Non-pigmented ciliary epithelial cell (primary cell): ENCODE measurements at regions not wholly inside any gene's neighbourhood (a gene's known extent, or its start where the extent isn't known, plus 50 kb on each side); places are given as distances from the start of the nearest gene placed in this dataset.
"Not testable (repeated sequence)": the region's sequence is repeated elsewhere in the genome, so short reads cannot be mapped to it uniquely, and the experiment has no call there.

ENCODE experiments used
- DNase-seq: peaks from one replicate; pipeline ENCODE4 v3.0.0-alpha.2; 2010; ENCODE audit warnings: low read depth

- no peak for DNase-seq
These were observed 137.3 kb upstream of the TGFBR2 start for GRCh38 chr3:30469133-30469532.

GRCh38 chr3:30470496-30470895 is 135.9 kb upstream of the TGFBR2 start:
- no peak for DNase-seq

- DNase-seq: no peak
These were observed 135.3 kb upstream of the TGFBR2 start for GRCh38 chr3:30471066-30471465.

- DNase-seq: no peak
These were observed 134.5 kb upstream of the TGFBR2 start for GRCh38 chr3:30471796-30472489.

- no peak for DNase-seq
These were observed 132.9 kb upstream of the TGFBR2 start for GRCh38 chr3:30473374-30474051.

- no peak for DNase-seq
These were observed 132.0 kb upstream of the TGFBR2 start for GRCh38 chr3:30474371-30474770.

GRCh38 chr3:30475038-30475808 is 131.2 kb upstream of the TGFBR2 start:
- no peak for DNase-seq

- no peak for DNase-seq
These were observed 130.6 kb upstream of the TGFBR2 start for GRCh38 chr3:30475809-30476178.

GRCh38 chr3:30476368-30477084 is 129.9 kb upstream of the TGFBR2 start:
- no peak for DNase-seq

GRCh38 chr3:30477149-30477921 is 129.1 kb upstream of the TGFBR2 start:
- no peak for DNase-seq

GRCh38 chr3:30479737-30480136 is 126.7 kb upstream of the TGFBR2 start:
- not testable (repeated sequence) for DNase-seq

GRCh38 chr3:30480156-30480555 is 126.2 kb upstream of the TGFBR2 start:
- not testable (repeated sequence) for DNase-seq

GRCh38 chr3:30480587-30480986 is 125.8 kb upstream of the TGFBR2 start:
- DNase-seq: no peak

- DNase-seq: no peak
These were observed 125.2 kb upstream of the TGFBR2 start for GRCh38 chr3:30481241-30481640.

- DNase-seq: not testable (repeated sequence)
These were observed 122.2 kb upstream of the TGFBR2 start for GRCh38 chr3:30484229-30484628.

- no peak for DNase-seq
These were observed 120.0 kb upstream of the TGFBR2 start for GRCh38 chr3:30486368-30486767.

- no peak for DNase-seq
These were observed 118.2 kb upstream of the TGFBR2 start for GRCh38 chr3:30488070-30488756.

GRCh38 chr3:30492322-30493192 is 113.8 kb upstream of the TGFBR2 start:
- no peak for DNase-seq

- DNase-seq: no peak
These were observed 112.5 kb upstream of the TGFBR2 start for GRCh38 chr3:30493911-30494311.
